Mammary epithelial cell (primary cell): ENCODE measurements at regions not wholly inside any gene's neighbourhood (a gene's known extent, or its start where the extent isn't known, plus 50 kb on each side); places are given as distances from the start of the nearest gene placed in this dataset.

Source experiments
- CTCF ChIP-seq, 2 donors: IDR thresholded peaks in 1 of 2; conservative IDR thresholded peaks in 1 of 2; 2 replicates each; pipeline ENCODE4 v1.5.1; 2011 to 2012; ENCODE audit warnings: inconsistent platforms in 2 of 2, low read length in 2 of 2, mild to moderate bottlenecking in 2 of 2, control low read depth in 1 of 2, low read depth in 1 of 2; ENCODE audit not compliant: insufficient read depth in 1 of 2; ENCODE audit errors: extremely low read depth in 1 of 2
- EZH2 ChIP-seq: IDR thresholded peaks from 2 replicates; pipeline ENCODE4 v1.6.1; 2012; ENCODE audit warnings: low read length, inconsistent platforms, borderline replicate concordance

- no peak for TF ChIP-seq EZH2
- TF ChIP-seq CTCF (conservative IDR thresholded peaks at IDR 0.05 in 1 of 2, IDR thresholded peaks at IDR 0.05 in 1 of 2; ENCODE audit: extremely low read depth in 1 of 2, insufficient read depth in 1 of 2, low read depth in 1 of 2, low read length in 2 of 2) = no peak
Observed at GRCh38 chr14:34310724-34311123, 151.3 kb downstream of the SPTSSA start.
